Astrocyte of the cerebellum (primary cell): ENCODE measurements at regions not wholly inside any gene's neighbourhood (a gene's known extent, or its start where the extent isn't known, plus 50 kb on each side); places are given as distances from the start of the nearest gene placed in this dataset.

ENCODE experiments used
- DNase-seq: peaks from one replicate; pipeline ENCODE4 v3.0.0-alpha.2; 2011; ENCODE audit warnings: low read depth
- H3K4me3 ChIP-seq: 2 replicates; pipeline ENCODE4 v1.5.1; 2011; ENCODE audit warnings: mild to moderate bottlenecking, low read depth, low read length, moderate library complexity
- in situ Hi-C: cut with HindIII; loops from 2 replicates; pipeline ENCODE4 v1.10.0; 2017; ENCODE audit warnings: low sequenced_read_pairs
- TF ChIP-seq, protein P1 (sequence below): IDR thresholded peaks from 2 replicates; pipeline ENCODE4 v1.5.1; 2012; ENCODE audit warnings: low read length, low read depth, moderate library complexity, mild to moderate bottlenecking; ENCODE audit errors: missing control alignments

DNA sequence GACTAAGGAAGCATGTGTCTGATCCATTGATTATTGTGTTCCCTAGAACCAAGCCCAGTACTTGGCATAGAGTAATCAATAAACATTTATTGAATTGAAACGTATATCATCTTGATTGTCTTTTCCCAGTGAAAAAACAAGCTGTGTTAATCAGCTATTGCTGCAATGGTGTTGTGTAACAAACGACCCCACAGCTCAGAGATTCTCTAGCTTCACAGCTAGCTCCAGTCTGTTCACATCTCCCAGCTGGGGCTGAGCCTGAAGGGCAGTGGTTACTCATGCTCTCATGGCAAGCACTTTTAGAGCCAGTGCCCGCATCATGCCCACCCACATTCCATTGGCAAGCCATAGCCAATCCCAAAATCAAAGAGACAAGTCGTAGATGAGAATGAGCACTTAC, 237.4 kb upstream of the RAB4A start:
- DNase-seq, result no peak
- TF ChIP-seq, protein P1, sequence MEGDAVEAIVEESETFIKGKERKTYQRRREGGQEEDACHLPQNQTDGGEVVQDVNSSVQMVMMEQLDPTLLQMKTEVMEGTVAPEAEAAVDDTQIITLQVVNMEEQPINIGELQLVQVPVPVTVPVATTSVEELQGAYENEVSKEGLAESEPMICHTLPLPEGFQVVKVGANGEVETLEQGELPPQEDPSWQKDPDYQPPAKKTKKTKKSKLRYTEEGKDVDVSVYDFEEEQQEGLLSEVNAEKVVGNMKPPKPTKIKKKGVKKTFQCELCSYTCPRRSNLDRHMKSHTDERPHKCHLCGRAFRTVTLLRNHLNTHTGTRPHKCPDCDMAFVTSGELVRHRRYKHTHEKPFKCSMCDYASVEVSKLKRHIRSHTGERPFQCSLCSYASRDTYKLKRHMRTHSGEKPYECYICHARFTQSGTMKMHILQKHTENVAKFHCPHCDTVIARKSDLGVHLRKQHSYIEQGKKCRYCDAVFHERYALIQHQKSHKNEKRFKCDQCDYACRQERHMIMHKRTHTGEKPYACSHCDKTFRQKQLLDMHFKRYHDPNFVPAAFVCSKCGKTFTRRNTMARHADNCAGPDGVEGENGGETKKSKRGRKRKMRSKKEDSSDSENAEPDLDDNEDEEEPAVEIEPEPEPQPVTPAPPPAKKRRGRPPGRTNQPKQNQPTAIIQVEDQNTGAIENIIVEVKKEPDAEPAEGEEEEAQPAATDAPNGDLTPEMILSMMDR, result no peak
- H3K4me3 ChIP-seq, result no peak overlapping the region
- in situ Hi-C loops, result no loop called here

DNA sequence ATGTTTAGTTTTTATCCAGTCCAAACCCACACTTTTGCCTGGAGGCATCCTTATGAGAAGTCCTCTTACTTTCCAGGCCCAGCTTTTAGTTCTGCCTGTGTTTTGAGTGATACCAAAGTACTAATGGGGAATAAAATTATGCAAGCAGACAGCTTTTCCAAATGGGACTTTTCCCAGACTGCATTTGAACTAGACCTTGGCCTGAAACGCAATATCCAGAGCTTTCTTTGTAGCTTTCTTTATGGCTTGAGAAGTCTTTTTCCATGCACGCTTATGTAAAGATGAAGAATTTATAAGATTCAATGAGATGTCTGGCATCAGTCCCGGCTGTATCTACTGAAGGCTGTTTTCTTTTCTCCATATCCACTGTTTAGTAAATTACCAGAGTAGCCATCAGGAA, 236.6 kb upstream of the RAB4A start:
- DNase-seq, result no peak
- TF ChIP-seq, protein P1, result no peak
- no peak overlapping the region for H3K4me3 ChIP-seq
- in situ Hi-C loops, result no loop called here

DNA sequence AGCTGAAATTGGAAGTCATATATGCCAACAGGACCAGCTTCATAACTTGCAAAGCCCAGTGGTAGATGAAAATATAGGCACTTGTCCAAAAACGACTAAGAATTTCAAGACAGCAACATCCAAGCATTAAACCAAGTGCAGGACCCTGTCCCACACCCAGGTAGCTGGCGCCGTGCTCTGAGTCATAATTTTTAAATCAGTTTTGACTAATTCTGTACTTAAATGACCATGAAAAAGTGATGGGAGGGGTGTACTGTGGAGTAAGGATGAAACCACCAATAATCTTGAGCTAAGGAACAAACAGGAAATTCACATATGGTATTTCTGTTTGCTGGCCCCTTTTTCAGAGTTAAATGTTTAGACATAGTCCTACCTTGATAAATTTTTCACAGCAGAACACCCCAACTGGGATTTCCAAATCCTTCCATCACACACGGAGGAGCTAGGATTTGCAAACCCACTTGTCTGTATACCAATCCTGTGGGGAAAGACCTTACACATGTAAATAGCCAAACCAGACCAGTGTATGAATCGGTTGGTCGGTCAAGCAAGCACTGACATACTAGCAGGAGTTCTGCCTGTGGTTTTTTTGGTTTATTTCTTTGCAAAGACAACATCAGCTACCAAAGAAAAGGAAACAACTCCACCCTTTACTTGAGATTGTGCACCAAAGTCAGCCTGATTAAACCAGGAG, 235.7 kb upstream of the RAB4A start:
- in situ Hi-C loops, result no loop called here
- TF ChIP-seq, protein P1, result no peak
- H3K4me3 ChIP-seq, result no peak overlapping the region
- DNase-seq, result no peak

DNA sequence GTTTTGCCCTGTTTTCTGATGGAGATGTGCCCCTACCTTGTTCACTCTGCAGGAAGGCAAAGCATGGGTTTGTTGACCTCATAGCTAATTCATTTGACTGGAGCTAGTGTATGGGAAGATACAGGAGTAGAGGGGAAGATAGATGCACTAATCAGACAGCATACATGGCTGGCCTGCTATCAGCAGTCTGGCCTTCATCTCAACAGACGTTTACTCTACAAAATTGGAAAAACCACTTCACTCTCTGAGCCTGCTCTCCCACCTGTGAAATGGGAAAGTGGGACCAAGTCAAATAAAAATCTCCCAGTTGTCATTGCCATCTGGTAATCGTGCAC, 235.2 kb upstream of the RAB4A start:
- TF ChIP-seq, protein P1, result no peak
- no peak overlapping the region for H3K4me3 ChIP-seq

DNA sequence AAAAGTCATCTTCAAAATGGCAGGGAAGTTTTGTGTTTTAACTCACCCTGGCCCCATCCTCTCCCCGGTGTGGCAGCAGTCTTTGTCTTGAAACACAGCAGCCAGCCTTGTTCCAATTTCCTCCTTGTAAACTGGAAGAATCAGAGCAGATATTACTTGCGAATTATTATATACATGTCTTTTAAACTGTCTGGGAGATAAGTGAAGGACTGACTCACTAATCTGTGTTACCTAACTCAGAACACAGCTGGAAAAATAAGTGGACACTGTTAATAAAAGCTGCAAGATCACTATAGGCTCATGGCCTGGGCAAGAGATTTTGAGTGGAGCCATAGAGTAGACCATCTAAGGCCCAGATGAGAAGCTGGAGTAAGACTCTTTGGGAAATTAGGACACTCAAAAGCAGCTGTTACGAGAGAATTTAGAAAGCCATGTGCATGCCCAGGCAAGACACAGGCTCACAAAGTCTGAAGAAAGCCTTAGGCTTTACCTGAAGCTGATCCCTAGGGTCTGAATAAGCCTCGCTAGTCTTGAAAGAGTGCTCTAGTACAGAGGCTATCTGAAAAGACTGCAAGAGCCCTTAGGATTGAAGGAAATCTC, 233.0 kb upstream of the RAB4A start:
- H3K4me3 ChIP-seq, result no peak overlapping the region
- in situ Hi-C loops, result no loop called here
- TF ChIP-seq, protein P1, result no peak
- DNase-seq, result no peak

More for the DNA sequence above, 235.2 kb upstream of the RAB4A start:
- no peak for DNase-seq
- in situ Hi-C loops, result no loop called here

DNA sequence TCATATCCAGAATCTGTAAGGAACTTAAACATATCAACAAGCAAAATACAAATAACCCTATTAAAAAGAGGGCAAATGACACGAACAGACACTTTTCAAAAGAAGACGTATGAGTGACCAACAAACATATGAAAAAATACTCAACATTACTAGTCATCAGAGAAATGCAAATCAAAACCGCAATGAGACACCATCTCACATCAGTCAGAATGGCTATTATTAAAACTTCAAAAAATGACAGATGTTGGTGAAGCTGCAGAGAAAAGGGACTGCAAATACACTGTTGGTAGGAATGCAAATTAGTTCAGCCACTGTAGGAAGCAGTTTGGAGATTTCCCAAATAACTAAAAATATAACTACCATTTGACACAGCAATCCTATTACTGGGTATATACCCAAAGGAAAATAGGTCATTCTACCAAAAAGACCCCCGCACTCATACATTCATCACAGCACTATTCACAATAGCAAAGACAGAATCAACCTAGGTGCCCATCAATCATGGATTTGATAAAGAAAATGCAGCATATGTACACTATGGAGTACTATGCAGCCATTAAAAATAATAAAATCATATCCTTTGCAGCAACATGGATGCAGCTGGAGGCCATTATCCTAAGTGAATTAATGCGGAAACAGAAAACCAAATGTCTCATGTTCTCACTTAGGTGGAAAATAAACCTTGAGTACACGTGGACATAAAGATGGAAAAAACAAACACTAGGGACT, 230.1 kb upstream of the RAB4A start:
- H3K4me3 ChIP-seq, result no peak overlapping the region
- TF ChIP-seq, protein P1, result no peak
- no peak for DNase-seq
- in situ Hi-C loops, result loop anchor here (5.0 kb wide), 1 partner anchor 163 kb away; no protein-coding TSS in a partner anchor
